GM18498 (cell line): ENCODE measurements at regions not wholly inside any gene's neighbourhood (a gene's known extent, or its start where the extent isn't known, plus 50 kb on each side); places are given as distances from the start of the nearest gene placed in this dataset.
A peak's percentile ranks its signal among the peaks of the same experiment; 100 is the strongest.

Source experiments
- ATAC-seq: cut with Tn5 transposase; IDR thresholded peaks from one replicate; pipeline ENCODE4 v1.9.1; 2021; ENCODE audit warnings: mild to moderate bottlenecking, moderate library complexity; ENCODE audit not compliant: unreplicated experiment

GRCh38 chr18:72197591-72197990 lies 346.6 kb downstream of the CBLN2 start:
- ATAC-seq = no peak

GRCh38 chr18:72194072-72194471 lies 350.1 kb downstream of the CBLN2 start:
- no peak for ATAC-seq

DNA sequence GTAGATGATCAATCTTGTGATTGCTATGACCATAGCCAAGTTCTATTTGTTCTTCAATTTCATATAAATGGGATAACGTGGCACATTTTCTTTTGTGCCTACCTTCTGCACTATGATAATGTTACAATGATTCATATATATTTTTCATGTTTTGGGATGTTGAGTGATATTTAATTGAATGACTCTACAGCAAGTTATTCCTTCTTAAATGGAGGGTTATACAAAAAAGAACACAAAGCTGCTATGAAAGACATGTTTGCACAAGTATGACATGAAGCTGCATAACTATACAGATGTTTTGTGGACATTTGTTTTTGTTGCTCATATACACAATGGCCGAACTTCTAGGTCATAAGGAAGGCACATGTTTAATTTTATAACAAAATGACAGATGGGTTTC lies 356.2 kb downstream of the CBLN2 start:
- no peak for ATAC-seq

DNA sequence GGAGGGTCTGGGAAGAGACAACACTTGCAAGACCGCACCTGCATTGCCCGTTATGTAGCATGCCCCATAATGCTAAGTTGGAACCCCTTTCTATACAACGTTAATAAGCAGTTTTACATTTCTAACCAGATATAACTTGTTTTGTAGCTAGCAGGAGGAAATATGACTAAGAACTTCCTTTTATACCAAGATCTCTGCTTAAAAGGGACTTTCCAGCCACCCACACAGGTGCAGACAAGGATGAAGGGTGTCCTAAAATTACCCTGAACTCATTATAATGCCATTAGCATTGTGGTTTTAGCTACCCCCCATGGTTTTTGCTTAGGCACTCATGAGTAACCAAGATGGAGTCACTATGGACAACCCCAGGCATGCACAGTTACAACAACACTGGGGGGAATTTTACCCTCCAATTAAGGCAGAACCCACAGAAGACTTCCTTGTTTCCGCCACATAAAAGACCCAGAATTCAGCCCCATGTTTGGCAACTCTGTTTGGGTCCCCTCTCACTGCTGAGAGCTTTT lies 362.8 kb downstream of the CBLN2 start:
- ATAC-seq = peak; percentile 89

GRCh38 chr18:72180689-72181088 lies 363.5 kb downstream of the CBLN2 start:
- ATAC-seq = peak; percentile 19

DNA sequence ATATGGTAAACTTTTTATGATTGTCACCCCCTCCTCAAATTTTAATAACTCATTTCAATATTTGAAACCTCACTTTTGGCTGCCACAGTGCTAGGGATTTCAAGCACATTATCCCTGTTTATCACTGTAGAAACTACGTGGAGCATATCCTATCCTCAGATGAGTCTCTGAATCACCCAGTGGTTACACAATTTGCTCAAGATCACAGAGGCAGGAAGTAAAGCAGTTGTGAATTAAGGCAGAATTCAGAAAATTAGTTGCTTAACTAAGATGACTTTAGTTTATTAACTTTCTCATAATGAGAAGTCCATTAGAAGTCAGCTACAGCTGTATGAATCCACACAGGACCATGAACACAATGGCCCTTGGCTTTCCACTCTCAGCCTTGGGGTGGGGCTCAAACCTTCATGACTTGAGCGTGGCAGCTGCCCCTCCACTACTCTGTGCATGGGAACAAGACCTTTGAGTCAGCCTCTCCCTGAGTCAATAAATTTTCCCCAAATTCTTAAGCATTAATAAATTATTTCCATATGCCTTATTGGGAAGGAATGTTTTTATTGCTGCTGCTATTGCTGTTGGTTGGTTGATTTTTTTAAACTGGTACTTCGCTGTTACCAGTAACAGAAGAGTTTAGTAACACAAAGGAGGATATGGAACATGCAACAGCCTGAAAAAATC lies 369.0 kb downstream of the CBLN2 start:
- ATAC-seq = no peak

- ATAC-seq = no peak
Observed at GRCh38 chr18:72171596-72171995, 372.5 kb downstream of the CBLN2 start.

GRCh38 chr18:72161691-72162090 lies 382.5 kb downstream of the CBLN2 start:
- ATAC-seq = no peak

- ATAC-seq = no peak
Observed at GRCh38 chr18:72160510-72161445, 383.4 kb downstream of the CBLN2 start.

GRCh38 chr18:72155327-72155726 lies 388.8 kb downstream of the CBLN2 start:
- ATAC-seq = no peak

DNA sequence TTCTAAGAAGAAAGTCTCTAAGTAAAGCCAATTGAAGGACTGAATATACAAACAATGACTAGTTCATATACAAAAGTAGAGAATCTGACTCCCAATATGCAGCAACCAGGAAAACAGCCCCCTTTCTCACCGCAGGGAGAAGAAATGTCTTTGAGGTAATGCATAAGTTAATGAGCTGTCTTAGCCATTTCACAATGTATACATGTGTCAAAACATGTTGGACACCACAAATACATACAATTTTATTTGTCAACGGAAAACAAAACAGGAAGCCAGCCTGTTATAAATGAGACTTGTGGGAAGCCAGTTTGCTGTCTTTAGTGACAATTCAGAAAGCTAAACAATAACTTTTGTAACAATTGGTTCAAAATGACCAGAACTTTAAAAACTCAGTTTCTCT lies 389.2 kb downstream of the CBLN2 start:
- no peak for ATAC-seq

DNA sequence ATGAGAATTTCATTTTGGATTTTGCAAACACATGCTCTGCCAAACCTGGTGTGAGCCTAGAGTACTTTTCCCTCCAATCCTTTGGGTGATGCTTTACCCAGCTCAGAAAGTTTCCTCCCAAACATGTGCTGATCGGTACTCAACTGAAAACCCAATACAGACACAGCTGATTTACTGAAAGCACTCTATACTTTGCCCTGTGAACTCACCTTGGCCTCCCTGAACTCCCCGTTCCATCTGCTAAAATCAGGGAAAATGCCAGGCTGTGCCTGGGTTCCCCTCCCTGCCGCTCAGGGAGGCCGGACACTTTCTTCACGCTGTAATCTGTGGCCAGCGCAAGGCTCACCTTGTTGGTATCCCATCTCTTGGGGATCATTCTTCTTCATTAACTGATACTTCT lies 391.2 kb downstream of the CBLN2 start:
- ATAC-seq = no peak

- ATAC-seq = no peak
Observed at GRCh38 chr18:72147830-72148229, 396.3 kb downstream of the CBLN2 start.

DNA sequence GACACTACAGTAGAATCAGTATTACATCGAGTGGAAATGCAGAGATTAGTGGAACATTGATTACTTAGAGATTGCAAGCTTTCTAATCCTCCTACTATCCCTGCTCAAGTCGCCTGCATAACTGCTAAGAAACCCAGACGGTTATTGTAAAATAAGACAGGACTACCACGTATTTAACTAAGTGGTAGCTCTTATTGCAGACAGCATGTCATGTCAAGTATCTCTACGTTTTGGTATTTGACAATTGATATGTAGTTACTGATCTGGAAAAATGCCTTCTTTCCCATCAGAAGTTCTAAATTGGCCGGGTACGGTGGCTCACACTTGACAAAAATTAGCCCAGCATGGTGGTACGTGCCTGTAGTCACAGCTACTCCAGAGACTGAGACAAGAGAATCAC lies 404.1 kb downstream of the CBLN2 start:
- no peak for ATAC-seq

- no peak for ATAC-seq
Observed at GRCh38 chr18:72128649-72129048, 415.5 kb downstream of the CBLN2 start.

GRCh38 chr18:72122103-72122502 lies 422.0 kb downstream of the CBLN2 start:
- no peak for ATAC-seq

GRCh38 chr18:72119082-72119481 lies 425.1 kb downstream of the CBLN2 start:
- no peak for ATAC-seq

DNA sequence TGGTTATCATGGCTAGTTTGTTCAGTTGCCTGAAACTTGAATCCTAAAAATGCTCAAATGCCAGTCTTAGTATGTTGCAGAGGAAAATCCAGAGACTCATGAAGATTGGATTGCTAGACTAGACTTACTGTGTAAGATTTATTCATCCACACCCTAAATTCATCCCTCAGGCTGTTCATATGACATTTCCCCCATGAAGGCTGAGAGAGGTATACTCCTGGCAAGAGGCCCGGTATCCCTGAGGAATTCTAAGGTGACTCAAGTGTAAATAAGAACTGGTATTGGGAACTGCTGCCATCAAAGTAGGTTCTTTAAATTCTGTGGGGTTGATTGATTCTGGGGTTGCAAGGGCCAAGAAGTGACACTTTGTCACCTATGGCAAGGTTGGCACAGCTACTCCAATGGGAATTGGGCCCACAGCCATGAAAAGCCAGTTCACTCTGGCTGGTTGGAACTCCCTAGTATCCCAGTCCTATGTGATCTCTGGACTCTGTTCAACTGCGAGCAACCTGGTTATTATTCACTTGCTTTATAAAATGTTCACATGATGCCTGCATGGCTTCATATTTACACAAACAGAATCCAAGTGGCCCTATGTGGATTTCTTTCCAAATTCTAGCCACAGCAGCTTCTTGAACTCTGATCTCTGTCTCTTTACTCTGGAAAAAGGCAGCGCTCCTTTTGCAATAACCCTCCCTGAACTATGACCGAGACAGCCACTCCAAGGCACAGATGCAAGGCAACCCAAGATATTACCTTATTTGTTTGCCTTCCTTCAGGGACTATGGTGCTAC lies 429.1 kb downstream of the CBLN2 start:
- no peak for ATAC-seq

- no peak for ATAC-seq
Observed at GRCh38 chr18:72107647-72108383, 436.3 kb downstream of the CBLN2 start.

DNA sequence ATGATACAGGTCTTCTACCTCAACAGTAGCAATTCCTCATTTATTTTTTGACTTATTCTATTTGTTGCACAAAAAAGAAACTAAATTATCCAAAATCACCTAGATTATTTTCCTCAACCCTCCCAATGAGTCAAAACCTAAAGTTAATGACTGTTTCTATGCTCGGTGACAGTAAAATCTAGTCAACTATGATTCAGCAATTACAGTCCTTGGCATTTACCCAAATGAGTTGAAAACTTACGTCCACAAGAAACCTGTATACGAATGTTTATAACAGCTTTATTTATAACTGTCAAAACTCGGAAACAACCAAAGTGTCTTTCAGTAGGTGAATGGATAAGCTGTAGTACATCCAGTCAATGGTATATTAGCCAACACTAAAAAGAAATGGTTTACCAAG lies 439.3 kb downstream of the CBLN2 start:
- ATAC-seq = no peak
